ENCODE measurements at regions not wholly inside any gene's neighbourhood (a gene's known extent, or its start where the extent isn't known, plus 50 kb on each side); places are given as distances from the start of the nearest gene placed in this dataset.

DNA sequence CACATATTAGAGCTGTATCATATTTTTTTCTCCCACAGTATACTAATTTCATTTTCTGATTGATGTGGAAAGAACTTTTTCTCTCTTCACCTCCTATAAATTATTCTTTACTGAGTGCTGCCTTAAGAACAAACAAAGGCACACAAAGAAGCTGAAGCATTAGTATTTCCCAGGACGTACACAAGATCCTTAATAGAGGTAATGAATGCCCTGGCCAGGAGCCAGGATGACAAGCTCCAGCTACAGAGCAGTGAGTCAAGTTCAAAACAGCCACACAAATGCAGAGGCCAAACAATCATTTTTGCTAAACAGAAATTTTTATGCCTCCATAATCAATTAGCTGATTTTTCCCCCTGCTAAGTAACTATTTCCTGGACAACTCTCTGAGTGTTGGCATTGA lies 639.6 kb downstream of the EPHA7 start:
- TF ChIP-seq EZH2phosphoT487 (IDR thresholded peaks at IDR 0.05; ENCODE audit: borderline replicate concordance, low read length) (no peak), CTCF (conservative IDR thresholded peaks at IDR 0.05; ENCODE audit: low read depth, low read length) (no peak), EZH2 (IDR thresholded peaks at IDR 0.05; ENCODE audit: low read length, unreplicated experiment) (no peak)
- no peaks in the 10 kb centered on the region for H3K79me2 ChIP-seq (ENCODE audit: low read length)
- peak overlapping the region; percentile 33 for H3K27ac ChIP-seq (ENCODE audit: low read length)
- DNase-seq (peak; percentile 83), ATAC-seq (peak; percentile 91)
- H3K4me1 ChIP-seq (ENCODE audit: insufficient read depth, low read length) = peaks cover 5% of the 10 kb centered on the region
- H3K9me3 ChIP-seq (ENCODE audit: low read length) = no peaks in the 10 kb centered on the region
- H3K4me3 ChIP-seq (ENCODE audit: low read length) = no peak overlapping the region
- H3K4me2 ChIP-seq (ENCODE audit: low read length) = peak overlapping the region; percentile 36
- no peaks in the 10 kb centered on the region for H3K36me3 ChIP-seq (ENCODE audit: low read depth, low read length)
- no peaks in the 10 kb centered on the region for H3K27me3 ChIP-seq (ENCODE audit: low read length)
- no peak overlapping the region for H3K9ac ChIP-seq (ENCODE audit: low read length)
- no TSS peak for BruUV-seq (replicated peaks)
- ChIA-PET CTCF (interaction anchor here (0.6 kb wide), 1 partner anchor 431 kb away, joined by 3 read pairs; no protein-coding TSS in a partner anchor), POLR2A (ENCODE audit: unreplicated experiment) (no interaction called here)
- no peaks in the 10 kb centered on the region for H4K20me1 ChIP-seq (ENCODE audit: low read length)
- intact Hi-C loops (cut with micrococcal nuclease) = loop anchor here (5.0 to 10.0 kb wide), 5 partner anchors 97 to 1697 kb away; no protein-coding TSS in a partner anchor
- H2AFZ ChIP-seq (ENCODE audit: low read length) = no peak overlapping the region
- H3K9me2 ChIP-seq (replicated peaks; ENCODE audit: low read length) = no peaks in the 10 kb centered on the region
- no peaks in the 10 kb centered on the region for H3F3A ChIP-seq (ENCODE audit: low read length, unreplicated experiment)

DNA sequence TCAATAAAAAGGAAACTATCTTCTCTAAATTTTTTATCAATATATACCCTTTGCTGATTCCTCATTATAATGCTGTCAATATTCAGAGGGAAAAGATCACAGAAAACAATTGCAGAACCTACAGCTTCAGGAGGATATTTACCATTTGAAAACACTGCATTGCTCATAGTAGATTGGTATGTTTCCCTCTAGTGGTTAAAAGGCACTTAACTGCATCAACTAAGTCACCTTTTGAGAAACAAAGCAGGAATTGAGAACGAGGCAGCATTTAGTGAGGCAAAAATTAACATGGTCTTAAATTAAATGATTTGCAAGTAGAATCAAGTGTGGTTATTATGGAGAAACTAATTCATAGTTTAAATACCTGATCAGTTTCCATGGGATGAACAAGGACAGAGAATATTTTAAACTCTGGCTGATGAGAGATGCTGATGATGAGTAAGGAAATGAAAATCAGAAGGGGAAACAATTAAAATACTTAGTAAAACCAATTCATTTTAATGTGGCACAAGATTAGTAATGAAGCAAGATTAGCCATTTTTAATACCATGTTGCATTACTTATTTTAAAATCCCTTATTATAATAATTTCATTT lies 642.1 kb downstream of the EPHA7 start:
- no peak overlapping the region for H3K9ac ChIP-seq (ENCODE audit: low read length)
- ChIA-PET CTCF (interaction anchor here (1.0 kb wide), 1 partner anchor 33 kb away, joined by 4 read pairs; no protein-coding TSS in a partner anchor), POLR2A (ENCODE audit: unreplicated experiment) (interaction anchor here (0.6 kb wide), 1 partner anchor 345 kb away, joined by 4 read pairs; no protein-coding TSS in a partner anchor)
- H3K9me3 ChIP-seq (ENCODE audit: low read length) = no peaks in the 10 kb centered on the region
- H3F3A ChIP-seq (ENCODE audit: low read length, unreplicated experiment) = no peaks in the 10 kb centered on the region
- peak; percentile 67 for ATAC-seq
- H3K36me3 ChIP-seq (ENCODE audit: low read depth, low read length) = no peaks in the 10 kb centered on the region
- BruUV-seq (replicated peaks) = no TSS peak
- no peaks in the 10 kb centered on the region for H3K9me2 ChIP-seq (replicated peaks; ENCODE audit: low read length)
- peak; percentile 52 for DNase-seq
- H3K27ac ChIP-seq (ENCODE audit: low read length) = no peak overlapping the region
- H3K4me3 ChIP-seq (ENCODE audit: low read length) = no peak overlapping the region
- H3K79me2 ChIP-seq (ENCODE audit: low read length) = no peaks in the 10 kb centered on the region
- no peaks in the 10 kb centered on the region for H3K27me3 ChIP-seq (ENCODE audit: low read length)
- TF ChIP-seq EZH2 (IDR thresholded peaks at IDR 0.05; ENCODE audit: low read length, unreplicated experiment) (no peak), CTCF (conservative IDR thresholded peaks at IDR 0.05; ENCODE audit: low read depth, low read length) (peak; percentile 67)
- no peak overlapping the region for H3K4me2 ChIP-seq (ENCODE audit: low read length)
- H3K4me1 ChIP-seq (ENCODE audit: insufficient read depth, low read length) = peaks cover 5% of the 10 kb centered on the region
- intact Hi-C loops (cut with micrococcal nuclease) = loop anchor here (5.0 to 10.0 kb wide), 5 partner anchors 95 to 1695 kb away; no protein-coding TSS in a partner anchor
- H4K20me1 ChIP-seq (ENCODE audit: low read length) = no peaks in the 10 kb centered on the region
- H2AFZ ChIP-seq (ENCODE audit: low read length) = no peak overlapping the region

DNA sequence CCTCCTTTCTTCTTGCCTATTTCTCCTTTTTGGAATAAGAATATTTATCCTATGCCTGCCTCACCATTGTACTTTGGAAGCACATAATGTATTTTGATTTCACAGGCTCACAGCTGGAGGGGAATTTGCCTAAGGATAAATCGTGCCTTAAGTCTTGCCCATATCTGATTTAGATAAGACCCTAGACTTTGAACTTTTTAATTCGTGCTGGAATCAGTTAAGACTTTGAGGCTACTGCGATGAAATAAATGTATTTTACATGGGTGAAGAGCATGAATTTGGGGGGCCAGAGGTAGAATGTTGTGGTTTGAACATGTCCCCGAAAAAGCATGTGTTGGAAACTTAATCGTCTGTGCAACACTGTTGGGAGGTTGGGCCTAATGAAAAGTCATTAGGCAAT lies 648.8 kb downstream of the EPHA7 start:
- Histone ChIP-seq H3K4me3 (ENCODE audit: low read length) (no peak overlapping the region), H3K9me3 (ENCODE audit: low read length) (no peaks in the 10 kb centered on the region), H3K4me1 (ENCODE audit: insufficient read depth, low read length) (no peaks in the 10 kb centered on the region), H3K4me2 (ENCODE audit: low read length) (no peak overlapping the region), H3K9ac (ENCODE audit: low read length) (no peak overlapping the region), H3F3A (ENCODE audit: low read length, unreplicated experiment) (no peaks in the 10 kb centered on the region), H3K36me3 (ENCODE audit: low read depth, low read length) (no peaks in the 10 kb centered on the region), H2AFZ (ENCODE audit: low read length) (no peak overlapping the region), H3K27ac (ENCODE audit: low read length) (no peak overlapping the region), H3K27me3 (ENCODE audit: low read length) (no peaks in the 10 kb centered on the region), H3K9me2 (replicated peaks; ENCODE audit: low read length) (no peaks in the 10 kb centered on the region), H3K79me2 (ENCODE audit: low read length) (no peaks in the 10 kb centered on the region), H4K20me1 (ENCODE audit: low read length) (no peaks in the 10 kb centered on the region)
- ATAC-seq (no peak), DNase-seq (no peak)
- no peak for TF ChIP-seq EZH2 (IDR thresholded peaks at IDR 0.05; ENCODE audit: low read length, unreplicated experiment)
- no TSS peak for BruUV-seq (replicated peaks)
- POLR2A ChIA-PET (ENCODE audit: unreplicated experiment) = no interaction called here
- intact Hi-C loops (cut with micrococcal nuclease) = loop anchor here (10.0 kb wide), 1 partner anchor 186 kb away; no protein-coding TSS in a partner anchor
- CTCF ChIA-PET = no interaction called here

Measured in PC-3 (cell line).